Heart left ventricle (tissue), 16 donors: ENCODE measurements at regions not wholly inside any gene's neighbourhood (a gene's known extent, or its start where the extent isn't known, plus 50 kb on each side); places are given as distances from the start of the nearest gene placed in this dataset.

Experiments
- ATAC-seq, 4 donors: fragments of 200-7000 bp; cut with Tn5 transposase; one replicate each; pipeline ENCODE4 v1.9.1; 2020 to 2022; ENCODE audit warnings: moderate library complexity in 4 of 4, mild to moderate bottlenecking in 3 of 4, moderate number of reproducible peaks in 1 of 4
- DNase-seq, 5 donors: peaks; one replicate each; pipeline ENCODE4 v3.0.0-alpha.2; 2020
- H3K27ac ChIP-seq, 12 donors: fragments of 200-600 bp; sonication (generic) in 4 of 12; one replicate each; pipeline versions ENCODE4 v1.5.0 to v1.8.0; 2016 to 2022; ENCODE audit warnings: mild to moderate bottlenecking in 2 of 12
- H3K27me3 ChIP-seq, 9 donors: fragments of 200-600 bp; sonication (generic) in 2 of 9; one replicate each; pipeline versions ENCODE4 v1.5.1 to v1.8.0; 2016 to 2022; ENCODE audit warnings: mild to moderate bottlenecking in 3 of 9
- H3K36me3 ChIP-seq, 9 donors: fragments of 200-600 bp; sonication (generic) in 2 of 9; one replicate each; pipeline versions ENCODE4 v1.5.0 to v1.8.0; 2018 to 2022; ENCODE audit warnings: mild to moderate bottlenecking in 2 of 9
- H3K4me1 ChIP-seq, 12 donors: fragments of 200-600 bp; sonication (generic) in 4 of 12; one replicate each; pipeline versions ENCODE4 v1.5.0 to v1.8.0; 2016 to 2022; ENCODE audit warnings: mild to moderate bottlenecking in 3 of 12
- H3K4me3 ChIP-seq, 12 donors: fragments of 200-600 bp; sonication (generic) in 4 of 12; one replicate each; pipeline versions ENCODE4 v1.5.0 to v1.8.0; 2017 to 2022; ENCODE audit warnings: mild to moderate bottlenecking in 9 of 12, moderate library complexity in 4 of 12
- H3K9me3 ChIP-seq, 12 donors: fragments of 200-600 bp; sonication (generic) in 4 of 12; one replicate each; pipeline versions ENCODE4 v1.5.0 to v1.8.0; 2016 to 2022; ENCODE audit warnings: mild to moderate bottlenecking in 1 of 12
- CTCF ChIP-seq, 12 donors: fragments of 200-600 bp; sonication (generic) in 4 of 12; IDR thresholded peaks; one replicate each; pipeline versions ENCODE4 v1.5.0 to v1.8.0; 2018 to 2022; ENCODE audit warnings: antibody characterized with exemption in 12 of 12, mild to moderate bottlenecking in 5 of 12
- POLR2A ChIP-seq, 2 donors: fragments of 450-650 bp; IDR thresholded peaks; one replicate each; pipeline ENCODE4 v1.6.1; 2017; ENCODE audit warnings: antibody characterized with exemption in 2 of 2, mild to moderate bottlenecking in 2 of 2, moderate library complexity in 2 of 2
- WGBS, 4 donors: extraction: QIAGEN DNeasy Blood & Tissue Kit in 2 of 4; methylation state at CpG; one replicate each; pipeline versions ENCODE4 v1.1.5 to v1.1.7; 2013 to 2018; 5-methylcytosine and 5-hydroxymethylcytosine counted together
- intact Hi-C, 10 donors: fragments of 100-400 bp; cut with DNase I; formaldehyde crosslinking; loops; one replicate each; pipeline versions ENCODE4 v1.11.1 to v1.14.2; 2022
- donor health status: ischemic (EF 13 %, LVEDD 7.1; RV severe dilation, severe dysfunction).
- donor health status: healthy with polysubstance abuse.
- donor health status: DM: no; HTN: yes; CAD: no.
- donor health status: DM: no; HTN: no; CAD: no.
- donor health status: ischemic (EF 25% LVEDD 6.9; RV normal size, moderate dysfunction).
- donor health status: ischemic (EF 25% LVEDD 5.7; RV mildly dilated, moderate dysfunction).
- donor health status: healthy.
- donor health status: DM: yes; HTN: yes; CAD: no.
- donor health status: ischemic (EF 35%, LVEDD 5.7; RV mildly dilated, moderate dysfunction).
- donor health status: nonischemic (EF 11% LVEDD 7.7; RV severe dilation, severe dysfunction).
- donor health status: DM: yes; HTN: yes; CAD: no.
- donor health status: PGD.
- donor health status: ischemic (EF 29% LVEDD 5.4; RV normal size, mild dysfunction).
- donor health status: nonischemic (EF 23%, LVEDD 6.1; RV moderate dilation, normal function).

GRCh38 chr12:5213990-5214389 is 170.3 kb downstream of the KCNA5 start:
- Histone ChIP-seq H3K27me3 (peaks cover 0 to 12% (median 0%) of the 10 kb centered on the region in 9 donors), H3K4me3 (no peak overlapping the region), H3K36me3 (no peaks in the 10 kb centered on the region), H3K9me3 (no peaks in the 10 kb centered on the region), H3K4me1 (no peaks in the 10 kb centered on the region), H3K27ac (no peak overlapping the region)
- no peak for TF ChIP-seq CTCF (IDR thresholded peaks at IDR 0.05)
- TF ChIP-seq POLR2A (IDR thresholded peaks at IDR 0.05), result no peak
- 48 to 61% (median 57%) methylated on average over 2 of the region's 2 CpGs for WGBS, 4 donors
- no peak for DNase-seq
- intact Hi-C loops, result no loop called here
- no peak for ATAC-seq

GRCh38 chr12:5217936-5218335 is 174.3 kb downstream of the KCNA5 start:
- no peak for DNase-seq
- intact Hi-C loops, result no loop called here
- H3K4me1 ChIP-seq, result no peaks in the 10 kb centered on the region
- peaks cover 0 to 9% (median 0%) of the 10 kb centered on the region in 9 donors for H3K27me3 ChIP-seq
- WGBS, 4 donors, result 87 to 92% (median 90%) methylated on average over 6 of the region's 6 CpGs
- TF ChIP-seq CTCF (IDR thresholded peaks at IDR 0.05), result no peak
- TF ChIP-seq POLR2A (IDR thresholded peaks at IDR 0.05), result no peak
- H3K9me3 ChIP-seq, result no peaks in the 10 kb centered on the region
- ATAC-seq, result no peak
- H3K36me3 ChIP-seq, result no peaks in the 10 kb centered on the region
- H3K4me3 ChIP-seq, result no peak overlapping the region
- no peak overlapping the region for H3K27ac ChIP-seq

- H3K4me1 ChIP-seq, result no peaks in the 10 kb centered on the region
- no peaks in the 10 kb centered on the region for H3K36me3 ChIP-seq
- H3K27me3 ChIP-seq, result peaks cover 0 to 9% (median 0%) of the 10 kb centered on the region in 9 donors
- intact Hi-C loops, result no loop called here
- DNase-seq, result no peak
- no peak overlapping the region for H3K4me3 ChIP-seq
- no peaks in the 10 kb centered on the region for H3K9me3 ChIP-seq
- WGBS, 4 donors, result 63 to 74% (median 68%) methylated on average over 3 of the region's 3 CpGs
- TF ChIP-seq CTCF (IDR thresholded peaks at IDR 0.05) (no peak), POLR2A (IDR thresholded peaks at IDR 0.05) (no peak)
- no peak overlapping the region for H3K27ac ChIP-seq
- ATAC-seq, result no peak
Measured at GRCh38 chr12:5220099-5220498, 176.4 kb downstream of the KCNA5 start.

- TF ChIP-seq POLR2A (IDR thresholded peaks at IDR 0.05) (no peak), CTCF (IDR thresholded peaks at IDR 0.05) (no peak)
- DNase-seq (no peak), ATAC-seq (no peak)
- Histone ChIP-seq H3K27me3 (peaks cover 0 to 6% (median 0%) of the 10 kb centered on the region in 9 donors), H3K36me3 (no peaks in the 10 kb centered on the region), H3K4me1 (no peaks in the 10 kb centered on the region), H3K27ac (no peak overlapping the region), H3K4me3 (no peak overlapping the region), H3K9me3 (no peaks in the 10 kb centered on the region)
- WGBS, 4 donors, result 83 to 88% (median 83%) methylated on average over 3 of the region's 3 CpGs
- intact Hi-C loops, result no loop called here
Measured at GRCh38 chr12:5220835-5221234, 177.2 kb downstream of the KCNA5 start.
